ENCODE measurements at regions not wholly inside any gene's neighbourhood (a gene's known extent, or its start where the extent isn't known, plus 50 kb on each side); places are given as distances from the start of the nearest gene placed in this dataset.

DNA sequence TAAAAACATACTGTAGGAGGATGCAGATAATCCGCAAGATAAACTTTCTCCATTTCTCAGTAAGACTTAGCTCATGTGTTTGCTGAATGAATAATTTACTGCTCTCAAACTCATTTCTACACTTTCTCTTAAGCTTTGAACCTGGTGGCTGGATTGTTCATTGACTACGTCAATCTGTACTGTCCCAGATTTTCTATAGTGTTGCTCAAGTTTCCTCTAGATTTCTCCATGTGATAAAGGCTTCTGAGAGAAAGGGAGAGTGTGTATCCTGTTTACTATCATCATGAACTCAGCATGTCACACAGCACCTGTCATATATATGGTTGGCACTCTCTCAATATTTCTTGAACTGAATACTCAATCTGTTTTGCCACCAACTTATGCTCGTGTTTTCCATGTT lies 518.0 kb upstream of the TBX3 start:
- no peak for TF ChIP-seq YY1 (IDR thresholded peaks at IDR 0.05)
- TF ChIP-seq, protein P1, sequence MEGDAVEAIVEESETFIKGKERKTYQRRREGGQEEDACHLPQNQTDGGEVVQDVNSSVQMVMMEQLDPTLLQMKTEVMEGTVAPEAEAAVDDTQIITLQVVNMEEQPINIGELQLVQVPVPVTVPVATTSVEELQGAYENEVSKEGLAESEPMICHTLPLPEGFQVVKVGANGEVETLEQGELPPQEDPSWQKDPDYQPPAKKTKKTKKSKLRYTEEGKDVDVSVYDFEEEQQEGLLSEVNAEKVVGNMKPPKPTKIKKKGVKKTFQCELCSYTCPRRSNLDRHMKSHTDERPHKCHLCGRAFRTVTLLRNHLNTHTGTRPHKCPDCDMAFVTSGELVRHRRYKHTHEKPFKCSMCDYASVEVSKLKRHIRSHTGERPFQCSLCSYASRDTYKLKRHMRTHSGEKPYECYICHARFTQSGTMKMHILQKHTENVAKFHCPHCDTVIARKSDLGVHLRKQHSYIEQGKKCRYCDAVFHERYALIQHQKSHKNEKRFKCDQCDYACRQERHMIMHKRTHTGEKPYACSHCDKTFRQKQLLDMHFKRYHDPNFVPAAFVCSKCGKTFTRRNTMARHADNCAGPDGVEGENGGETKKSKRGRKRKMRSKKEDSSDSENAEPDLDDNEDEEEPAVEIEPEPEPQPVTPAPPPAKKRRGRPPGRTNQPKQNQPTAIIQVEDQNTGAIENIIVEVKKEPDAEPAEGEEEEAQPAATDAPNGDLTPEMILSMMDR (IDR thresholded peaks at IDR 0.05; ENCODE audit: low read depth, low read length, missing input control): no peak
- no peak for TF ChIP-seq SP1 (IDR thresholded peaks at IDR 0.05)
- TF ChIP-seq EGR1 (IDR thresholded peaks at IDR 0.05; ENCODE audit: low read depth in 2 of 2): no peak
- TF ChIP-seq RXRA (IDR thresholded peaks at IDR 0.05): no peak
- no peak for TF ChIP-seq ZBTB33 (IDR thresholded peaks at IDR 0.05)
- no peak for TF ChIP-seq RAD21 (IDR thresholded peaks at IDR 0.05)
- no peak for TF ChIP-seq TAF1 (conservative IDR thresholded peaks at IDR 0.05)
- no peak for TF ChIP-seq ATF3 (IDR thresholded peaks at IDR 0.05)
- TF ChIP-seq, protein P2, sequence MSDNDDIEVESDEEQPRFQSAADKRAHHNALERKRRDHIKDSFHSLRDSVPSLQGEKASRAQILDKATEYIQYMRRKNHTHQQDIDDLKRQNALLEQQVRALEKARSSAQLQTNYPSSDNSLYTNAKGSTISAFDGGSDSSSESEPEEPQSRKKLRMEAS (IDR thresholded peaks at IDR 0.05): no peak
- TF ChIP-seq GABPA (IDR thresholded peaks at IDR 0.05 in 1 of 2, conservative IDR thresholded peaks at IDR 0.05 in 1 of 2): no peak

Measured in liver (tissue), 3 donors.